Activated T-helper 1 cell treated with Interleukin-2 at 50 U/mL for 16 hours (primary cell): ENCODE measurements at regions not wholly inside any gene's neighbourhood (a gene's known extent, or its start where the extent isn't known, plus 50 kb on each side); places are given as distances from the start of the nearest gene placed in this dataset.

ENCODE experiments used
- DNase-seq: peaks from one replicate; pipeline ENCODE4 v3.0.0-alpha.2; 2020; ENCODE audit warnings: low read depth

DNA sequence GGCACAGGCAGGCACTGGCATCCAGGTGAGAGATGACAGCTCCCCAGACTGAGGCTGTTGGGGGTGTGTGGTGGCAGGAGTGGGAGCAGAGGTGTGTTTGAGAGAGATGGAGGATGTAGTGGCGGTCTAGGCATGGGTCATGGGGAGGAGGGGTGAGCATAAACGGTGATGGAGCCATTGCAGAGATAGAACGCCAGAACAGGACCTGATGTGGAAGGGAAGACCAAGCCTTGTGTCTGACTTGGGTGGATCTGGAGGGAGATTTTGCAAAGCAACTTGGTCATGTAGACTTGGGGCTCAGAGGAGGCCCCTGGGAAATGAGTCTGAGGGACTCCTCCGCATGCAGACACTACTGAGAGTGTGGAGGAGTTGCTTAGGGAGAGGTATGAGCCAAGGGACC, 50.0 kb upstream of the CLDN5 start:
- DNase-seq = no peak

DNA sequence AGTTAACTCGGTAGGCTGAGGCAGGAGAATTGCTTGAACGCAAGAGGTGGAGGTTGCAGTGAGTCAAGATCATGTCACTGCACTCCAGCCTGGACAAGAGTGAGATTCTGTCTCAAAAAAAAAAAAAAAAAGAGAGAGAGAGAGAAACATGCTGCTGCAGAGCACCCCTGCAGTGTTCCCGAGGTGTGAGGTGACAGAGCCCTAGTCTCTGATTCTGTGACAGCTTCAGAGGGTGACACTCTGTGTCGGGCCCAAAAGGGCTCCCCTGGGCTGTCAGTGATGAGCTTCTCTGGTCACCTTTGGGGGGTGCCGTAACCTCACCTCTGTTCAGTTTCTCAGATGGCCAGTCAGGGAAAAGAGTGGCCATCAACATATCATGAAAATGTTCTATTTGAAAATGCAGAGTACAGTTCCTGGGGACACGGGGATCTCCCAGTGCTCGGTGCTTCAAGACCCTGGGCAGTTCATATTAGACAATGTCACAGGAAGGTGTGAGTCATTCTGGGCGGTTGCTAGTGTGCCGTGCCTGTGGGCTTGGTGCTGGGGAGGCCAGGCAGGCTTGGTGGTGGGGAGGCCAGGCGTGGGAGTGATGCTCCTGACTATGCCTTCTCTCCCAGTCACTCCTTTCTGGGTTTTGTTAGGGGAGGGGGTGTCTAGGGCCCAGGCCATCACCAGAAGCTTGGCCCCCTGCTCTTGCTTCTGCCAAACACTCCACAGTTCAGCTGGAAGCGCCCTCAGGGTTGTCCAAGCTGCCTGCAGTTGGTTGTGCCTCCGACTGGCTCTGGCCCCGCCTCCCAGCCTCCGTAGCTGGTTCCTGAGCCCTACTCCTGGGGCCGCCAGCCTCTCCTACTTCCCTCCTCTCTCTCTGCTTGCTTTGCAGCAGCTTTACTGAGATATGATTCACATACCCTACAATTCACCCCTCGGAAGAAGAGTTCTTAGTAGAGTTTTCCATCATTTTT, 52.5 kb upstream of the CLDN5 start:
- peak; percentile 32 for DNase-seq

- DNase-seq = no peak
These were observed 53.3 kb upstream of the CLDN5 start for GRCh38 chr22:19577422-19577966.

DNA sequence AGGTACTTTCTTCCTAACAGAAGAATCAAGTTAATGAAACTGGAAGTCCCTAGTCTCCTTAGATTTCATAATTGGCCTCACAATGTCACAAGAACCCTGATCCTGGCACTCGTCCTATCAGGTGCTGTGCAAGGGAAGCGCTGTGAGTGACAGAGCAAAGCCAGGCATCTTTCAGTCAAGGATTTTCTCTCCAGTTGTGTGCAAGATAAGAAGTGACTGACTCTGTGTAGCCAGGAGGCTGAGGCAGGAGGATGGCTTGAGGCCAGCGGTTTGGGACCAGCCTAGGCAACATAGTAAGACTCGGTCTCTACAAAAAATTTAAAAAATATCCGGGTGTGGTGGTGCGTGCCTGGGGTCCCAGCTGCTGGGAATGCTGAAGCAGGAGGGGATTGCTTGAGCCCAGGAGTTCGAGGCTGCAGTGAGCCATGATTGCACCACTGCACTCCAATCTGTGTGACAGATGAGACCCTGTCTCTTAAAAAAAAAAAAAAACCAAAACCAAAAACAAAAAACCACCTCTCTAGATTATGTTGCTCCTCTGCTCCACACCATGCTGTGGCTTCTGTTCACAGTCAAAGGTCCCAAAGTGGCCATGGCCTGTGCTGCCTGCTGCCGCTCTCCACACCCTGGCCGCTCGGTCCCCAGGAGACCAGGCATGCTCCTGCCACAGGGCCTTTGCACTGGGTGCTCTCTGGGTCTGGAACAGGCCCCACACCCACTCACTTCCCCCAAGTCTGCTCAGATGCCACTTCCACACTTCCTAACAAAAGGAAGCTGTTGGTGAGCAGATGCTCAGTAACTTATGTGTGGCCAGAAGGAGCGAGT, 54.2 kb upstream of the CLDN5 start:
- DNase-seq = no peak

GRCh38 chr22:19579115-19579811, 55.1 kb upstream of the CLDN5 start:
- no peak for DNase-seq

DNA sequence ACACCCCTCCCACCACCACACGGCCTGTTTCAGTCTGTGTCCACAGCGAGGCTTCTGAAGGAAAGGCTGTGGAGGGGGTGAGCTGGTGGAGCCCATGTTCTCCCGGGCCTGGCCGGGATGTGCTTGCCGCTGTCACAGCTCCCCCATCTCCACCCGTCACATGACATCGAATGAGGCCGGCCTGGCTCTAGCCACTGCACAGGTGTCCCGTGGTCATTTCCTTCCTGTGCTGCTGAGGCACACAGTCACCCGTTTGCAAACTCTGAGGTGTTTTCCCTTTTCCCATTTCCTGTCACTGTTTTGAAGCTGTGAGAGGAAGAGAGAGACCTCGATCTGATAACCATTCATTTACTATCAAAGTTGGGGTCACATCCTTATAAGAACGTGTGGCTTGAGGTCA, 55.7 kb upstream of the CLDN5 start:
- DNase-seq = no peak

GRCh38 chr22:19580291-19580890, 56.2 kb upstream of the CLDN5 start:
- no peak for DNase-seq

GRCh38 chr22:19582033-19582693, 58.0 kb upstream of the CLDN5 start:
- DNase-seq = no peak

- DNase-seq = no peak
These were observed 62.9 kb upstream of the CLDN5 start for GRCh38 chr22:19586922-19587684.

DNA sequence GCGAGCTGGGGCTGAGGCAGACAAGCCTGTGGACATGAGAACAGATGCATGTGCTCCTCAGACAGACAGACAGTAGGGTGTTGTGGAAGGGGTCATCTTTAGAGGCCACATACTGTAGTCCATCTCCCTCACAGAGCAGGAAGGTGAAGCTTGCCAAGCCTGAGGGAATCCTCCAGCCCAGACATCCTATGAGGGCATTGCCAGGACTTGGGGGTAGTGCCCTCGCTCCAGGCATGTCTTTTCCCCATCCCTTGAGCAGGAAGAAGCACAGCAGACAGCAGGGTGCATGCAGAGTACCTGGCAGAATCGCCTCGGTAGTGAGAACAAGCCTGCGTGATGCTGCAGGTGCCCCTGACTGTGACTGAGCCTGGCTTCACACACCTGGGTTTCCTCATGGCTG, 66.5 kb upstream of the CLDN5 start:
- DNase-seq = no peak

DNA sequence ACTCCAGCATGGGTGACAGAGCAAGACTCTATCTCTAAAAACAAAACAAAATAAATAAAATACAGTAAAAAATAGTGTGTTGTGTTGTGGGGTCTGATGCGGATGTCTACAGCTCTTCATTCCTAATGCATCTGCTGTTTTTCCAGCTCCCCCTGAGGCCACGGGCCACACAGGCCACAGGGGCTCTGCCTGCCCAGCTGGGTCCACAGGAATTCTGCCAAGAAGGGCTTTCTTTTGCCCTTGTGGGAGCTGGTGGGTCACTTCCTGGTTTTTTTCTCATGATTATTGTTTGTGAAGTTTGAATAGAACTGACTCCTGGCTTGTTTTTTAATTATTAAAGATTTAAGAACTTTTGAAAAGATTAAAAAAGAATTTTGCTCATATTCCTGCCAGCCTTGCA, 67.4 kb upstream of the CLDN5 start:
- DNase-seq = no peak

GRCh38 chr22:19592464-19592863, 68.3 kb upstream of the CLDN5 start:
- DNase-seq = no peak

GRCh38 chr22:19593991-19594569, 69.9 kb upstream of the CLDN5 start:
- no peak for DNase-seq

DNA sequence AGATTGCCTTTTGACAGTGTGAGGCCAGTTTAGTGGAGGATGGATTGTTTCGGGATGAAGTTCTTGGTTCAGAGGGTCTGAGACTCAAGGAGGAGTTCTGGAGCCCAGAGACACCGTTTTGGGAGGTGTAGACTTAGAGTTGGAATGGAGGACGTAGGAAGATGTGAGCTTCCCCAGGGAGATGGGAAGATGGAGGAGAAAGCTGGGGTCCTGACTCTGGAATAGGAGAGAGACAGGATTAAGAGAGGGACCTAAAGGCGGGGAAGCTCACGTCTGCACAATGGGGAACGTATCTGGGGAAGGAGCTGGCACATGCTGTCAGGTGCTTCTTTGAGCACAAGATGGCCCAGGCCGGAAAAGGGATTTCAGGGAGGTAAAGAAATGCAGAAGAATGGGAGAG, 71.3 kb upstream of the CLDN5 start:
- no peak for DNase-seq

- no peak for DNase-seq
These were observed 72.6 kb upstream of the CLDN5 start for GRCh38 chr22:19596680-19597398.

- peak; percentile 22 for DNase-seq
These were observed 73.2 kb upstream of the CLDN5 start for GRCh38 chr22:19597399-19597735.

DNA sequence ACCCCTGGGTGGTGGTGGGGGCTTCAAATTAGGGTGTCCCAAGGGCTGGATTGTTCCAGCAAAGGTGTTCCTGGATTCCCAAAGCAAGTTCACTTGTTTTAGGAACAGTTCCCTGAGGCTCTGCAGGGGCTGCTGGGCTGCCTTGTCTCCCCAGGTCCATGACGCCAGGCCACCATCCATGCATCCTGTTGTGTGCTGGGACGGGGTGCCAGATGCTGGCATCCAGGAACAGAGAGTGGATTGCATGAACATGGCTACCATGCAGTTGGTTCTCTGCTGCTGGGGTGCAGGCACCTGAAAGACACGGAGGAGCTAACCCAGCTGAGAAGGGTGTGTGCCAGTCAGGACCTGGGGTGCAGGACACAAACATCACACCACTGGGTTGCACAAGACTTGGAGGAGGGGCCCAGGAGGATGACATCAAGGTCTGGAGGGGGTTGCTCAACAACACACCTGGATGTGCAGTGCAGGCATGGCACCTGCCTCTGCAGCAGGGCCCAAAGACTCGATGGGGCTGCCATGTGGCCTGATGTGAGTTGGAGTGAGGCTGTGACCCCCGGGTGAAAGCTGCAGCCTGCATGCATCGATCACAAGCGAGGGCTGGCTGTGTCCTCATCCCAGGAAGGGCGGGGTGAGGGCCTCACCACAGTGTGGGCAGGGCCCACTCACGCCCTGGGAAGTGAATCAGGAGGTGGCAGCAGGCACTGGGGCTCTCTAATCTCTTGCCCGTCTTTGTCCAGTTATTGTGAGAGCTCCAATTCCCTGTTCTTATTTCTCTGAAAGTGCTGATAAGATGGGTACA, 74.0 kb upstream of the CLDN5 start:
- DNase-seq = no peak

DNA sequence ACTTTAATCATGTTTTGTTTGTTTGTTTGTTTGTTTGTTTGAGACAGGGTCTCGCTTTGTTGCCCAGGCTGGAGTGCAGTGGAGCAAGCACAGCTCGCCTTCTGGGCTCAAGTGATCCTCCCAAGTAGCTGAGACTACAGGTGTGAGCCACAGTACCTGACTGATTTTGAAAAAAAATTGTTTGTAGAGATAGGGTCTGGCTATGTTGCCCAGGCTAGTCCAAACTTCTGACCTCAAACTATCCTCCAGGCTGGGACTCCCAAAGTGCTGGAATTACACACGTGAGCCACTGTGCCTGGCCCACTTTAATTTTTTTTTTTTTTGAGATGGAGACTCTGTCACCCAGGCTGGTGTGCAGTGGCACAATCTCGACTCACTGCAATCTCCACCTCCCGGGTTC, 74.8 kb upstream of the CLDN5 start:
- DNase-seq = no peak
